LNCaP clone FGC (cell line): ENCODE measurements at regions not wholly inside any gene's neighbourhood (a gene's known extent, or its start where the extent isn't known, plus 50 kb on each side); places are given as distances from the start of the nearest gene placed in this dataset.

ENCODE experiments used
- DNase-seq: peaks from one replicate; pipeline ENCODE4 v3.0.0-alpha.2; 2011; ENCODE audit warnings: low read depth
- H3K4me3 ChIP-seq: 2 replicates; pipeline ENCODE4 v1.5.1; 2011; ENCODE audit warnings: mild to moderate bottlenecking, low read depth, low read length, control low read depth
- TF ChIP-seq, protein P1 (sequence below): IDR thresholded peaks from 2 replicates; pipeline ENCODE4 v1.5.1; 2012; ENCODE audit warnings: mild to moderate bottlenecking; ENCODE audit not compliant: control insufficient read depth, insufficient read depth; ENCODE audit errors: extremely low read depth

DNA sequence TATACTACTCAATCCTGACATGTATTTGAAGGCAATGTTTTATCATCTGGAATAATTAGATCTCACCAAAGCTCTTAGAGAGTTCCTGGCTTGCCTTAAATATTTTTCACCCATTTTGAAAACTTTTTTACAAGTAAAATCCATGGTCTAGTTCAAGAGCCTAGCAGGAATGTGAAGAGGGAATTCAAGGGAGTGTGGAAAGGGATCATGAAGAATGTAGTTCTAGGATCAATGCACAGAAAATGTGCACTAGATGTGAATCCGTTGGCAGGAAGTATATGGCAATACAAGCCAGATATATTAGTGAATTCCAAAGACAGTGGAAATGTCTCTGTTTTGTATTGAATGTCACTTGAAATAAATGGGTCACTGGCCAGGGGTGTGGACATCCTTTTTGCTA lies 167.9 kb upstream of the MOCS2 start:
- TF ChIP-seq, protein P1, sequence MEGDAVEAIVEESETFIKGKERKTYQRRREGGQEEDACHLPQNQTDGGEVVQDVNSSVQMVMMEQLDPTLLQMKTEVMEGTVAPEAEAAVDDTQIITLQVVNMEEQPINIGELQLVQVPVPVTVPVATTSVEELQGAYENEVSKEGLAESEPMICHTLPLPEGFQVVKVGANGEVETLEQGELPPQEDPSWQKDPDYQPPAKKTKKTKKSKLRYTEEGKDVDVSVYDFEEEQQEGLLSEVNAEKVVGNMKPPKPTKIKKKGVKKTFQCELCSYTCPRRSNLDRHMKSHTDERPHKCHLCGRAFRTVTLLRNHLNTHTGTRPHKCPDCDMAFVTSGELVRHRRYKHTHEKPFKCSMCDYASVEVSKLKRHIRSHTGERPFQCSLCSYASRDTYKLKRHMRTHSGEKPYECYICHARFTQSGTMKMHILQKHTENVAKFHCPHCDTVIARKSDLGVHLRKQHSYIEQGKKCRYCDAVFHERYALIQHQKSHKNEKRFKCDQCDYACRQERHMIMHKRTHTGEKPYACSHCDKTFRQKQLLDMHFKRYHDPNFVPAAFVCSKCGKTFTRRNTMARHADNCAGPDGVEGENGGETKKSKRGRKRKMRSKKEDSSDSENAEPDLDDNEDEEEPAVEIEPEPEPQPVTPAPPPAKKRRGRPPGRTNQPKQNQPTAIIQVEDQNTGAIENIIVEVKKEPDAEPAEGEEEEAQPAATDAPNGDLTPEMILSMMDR: no peak

DNA sequence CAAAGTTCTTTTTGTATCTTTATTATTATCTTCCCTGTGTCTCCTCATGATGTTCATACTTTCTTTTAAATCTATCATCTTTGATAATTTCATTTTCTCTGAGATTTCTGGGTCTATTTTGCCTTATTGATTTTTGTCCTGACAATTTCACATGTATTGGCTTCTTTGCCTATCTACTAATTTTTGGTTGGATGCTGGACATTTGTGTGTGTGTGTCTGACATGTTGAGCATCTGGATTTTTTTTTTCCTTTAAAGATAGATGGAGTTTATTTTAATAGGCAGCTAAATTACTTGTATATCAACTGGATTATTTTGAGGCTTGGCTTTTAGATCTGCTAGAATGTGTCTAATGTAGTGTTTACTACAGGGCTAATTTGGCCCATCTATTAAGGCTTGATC lies 178.0 kb upstream of the MOCS2 start:
- TF ChIP-seq, protein P1: no peak
- DNase-seq: no peak
- no peak overlapping the region for H3K4me3 ChIP-seq

More for the DNA sequence above, 167.9 kb upstream of the MOCS2 start:
- H3K4me3 ChIP-seq: no peak overlapping the region
- DNase-seq: no peak

DNA sequence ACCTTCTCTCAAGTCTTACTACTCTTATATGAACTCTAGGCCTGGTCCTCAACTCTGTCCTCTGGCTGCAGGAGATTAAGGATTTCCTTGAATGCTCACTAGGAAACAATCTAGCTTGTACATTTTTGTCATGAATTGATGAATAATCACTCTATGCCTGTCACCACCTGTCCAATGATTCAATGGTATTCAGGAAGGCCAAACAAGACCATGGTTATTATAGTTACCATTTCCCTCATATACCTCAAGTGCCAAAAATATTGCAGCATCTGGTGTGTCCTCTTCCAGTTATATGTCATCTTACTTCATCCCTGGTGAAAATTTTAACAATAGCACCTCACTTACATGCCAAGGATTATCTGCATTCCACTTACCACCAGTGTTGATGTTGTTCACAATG lies 179.0 kb upstream of the MOCS2 start:
- no peak for DNase-seq
- TF ChIP-seq, protein P1: no peak
- no peak overlapping the region for H3K4me3 ChIP-seq

DNA sequence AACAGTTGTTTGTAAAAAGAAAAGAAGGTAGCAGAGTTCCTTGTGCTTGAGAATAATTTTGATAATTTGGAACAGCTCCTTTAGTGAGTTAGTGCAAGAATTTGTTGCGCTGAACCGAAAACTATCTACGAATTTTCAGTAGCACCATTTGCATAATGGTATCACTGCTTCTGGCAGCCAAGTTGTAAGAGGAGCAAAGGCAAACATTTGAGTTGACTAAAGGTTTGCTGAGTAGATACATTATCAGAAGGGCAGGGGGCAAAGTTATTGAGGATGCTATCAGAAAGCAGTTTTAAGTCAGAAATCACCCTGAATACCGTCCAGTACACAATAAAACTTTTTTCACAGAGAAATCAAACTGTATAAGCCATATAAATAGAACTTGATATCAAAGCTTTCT lies 181.5 kb upstream of the MOCS2 start:
- no peak overlapping the region for H3K4me3 ChIP-seq
- TF ChIP-seq, protein P1: no peak
- no peak for DNase-seq

DNA sequence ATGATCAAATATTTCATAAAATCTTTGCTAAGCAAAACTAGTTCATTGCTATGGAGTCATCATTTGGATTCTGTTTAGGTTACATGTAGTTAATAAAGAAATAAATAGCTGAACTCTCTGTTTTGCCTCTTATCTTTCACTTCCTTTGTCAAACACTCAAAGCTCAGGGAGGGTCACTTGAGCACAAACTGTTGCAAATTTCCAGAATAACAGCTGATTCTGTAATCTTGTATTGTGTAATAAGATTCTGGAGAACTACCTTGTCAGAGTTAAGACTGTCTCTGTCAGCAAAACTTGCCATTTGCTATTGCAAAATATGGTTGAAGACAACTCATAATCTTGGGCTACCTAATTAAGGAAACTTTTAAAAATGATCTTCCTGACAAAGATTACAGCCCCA lies 182.0 kb upstream of the MOCS2 start:
- TF ChIP-seq, protein P1: no peak
- H3K4me3 ChIP-seq: no peak overlapping the region
- no peak for DNase-seq

DNA sequence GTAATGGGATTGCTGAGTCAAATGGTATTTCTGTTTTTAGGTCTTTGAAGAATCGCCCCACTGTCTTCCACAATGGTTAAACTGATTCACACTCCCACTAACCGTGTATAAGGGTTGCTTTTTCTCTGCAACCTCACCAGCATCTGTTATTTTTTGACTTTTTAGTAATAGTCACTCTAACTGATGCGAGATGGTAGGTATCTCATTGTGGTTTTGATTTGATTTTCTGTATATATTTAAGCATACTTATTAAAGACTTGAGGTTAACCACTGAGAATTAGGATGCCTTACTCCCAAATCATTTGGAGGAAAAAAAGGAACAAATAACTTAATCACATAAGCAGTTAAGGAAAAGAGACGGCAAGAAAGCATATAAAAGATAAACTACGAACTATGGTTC lies 181.6 kb upstream of the FST start:
- TF ChIP-seq, protein P1: no peak
- no peak overlapping the region for H3K4me3 ChIP-seq
- no peak for DNase-seq

DNA sequence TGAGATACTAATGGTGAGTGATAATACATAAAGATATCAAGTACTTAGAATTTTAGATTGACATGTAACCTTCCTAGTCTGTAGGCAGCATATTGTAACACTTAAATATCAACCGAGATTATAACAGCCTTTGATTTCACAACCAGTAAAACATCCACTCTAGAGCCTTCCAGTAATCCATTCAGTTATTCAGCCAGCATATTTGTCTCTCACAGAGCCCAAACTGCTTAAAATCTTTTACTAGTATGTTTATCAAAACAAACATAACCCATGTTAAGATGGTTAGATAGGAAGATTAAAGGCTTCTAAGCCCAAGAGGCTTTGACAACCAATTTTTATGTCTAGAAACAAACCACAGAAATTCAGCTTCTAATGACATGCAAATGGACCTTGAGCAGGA lies 177.9 kb upstream of the FST start:
- TF ChIP-seq, protein P1: no peak
- DNase-seq: no peak
- no peak overlapping the region for H3K4me3 ChIP-seq
